HFF-Myc (cell line): ENCODE measurements at regions not wholly inside any gene's neighbourhood (a gene's known extent, or its start where the extent isn't known, plus 50 kb on each side); places are given as distances from the start of the nearest gene placed in this dataset.
A peak's percentile ranks its signal among the peaks of the same experiment; 100 is the strongest.

Source experiments
- DNase-seq: peaks from one replicate; pipeline ENCODE4 v3.0.0-alpha.2; 2011; ENCODE audit warnings: low read depth; ENCODE audit errors: extremely low read depth
- H3K4me3 ChIP-seq: replicated peaks from 2 replicates; pipeline ENCODE4 v1.5.1; 2011; ENCODE audit warnings: low read depth, mild to moderate bottlenecking, control low read depth, low read length
- TF ChIP-seq, protein P1 (sequence below): IDR thresholded peaks from 2 replicates; pipeline ENCODE4 v1.5.1; 2012; ENCODE audit warnings: mild to moderate bottlenecking, low read depth, low read length, control low read depth; ENCODE audit errors: missing control alignments

DNA sequence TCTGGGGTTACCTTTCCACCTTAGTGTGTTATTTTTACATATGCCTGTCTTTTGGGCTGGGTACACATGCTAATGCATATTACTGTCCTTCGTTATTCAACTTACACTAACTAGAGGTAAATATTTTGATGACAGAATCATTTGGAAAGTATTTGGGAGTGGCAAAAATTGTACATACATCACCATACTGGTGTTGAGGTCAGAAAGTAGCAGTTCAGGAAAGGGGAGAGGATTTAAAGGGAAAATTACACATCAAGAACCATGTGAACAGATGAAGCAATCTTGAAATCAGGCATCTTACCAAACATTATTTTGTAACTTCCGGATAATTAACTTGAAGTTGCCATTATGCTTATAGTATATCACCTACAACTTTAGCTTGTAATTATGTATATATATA, 379.7 kb downstream of the RND3 start:
- TF ChIP-seq, protein P1, sequence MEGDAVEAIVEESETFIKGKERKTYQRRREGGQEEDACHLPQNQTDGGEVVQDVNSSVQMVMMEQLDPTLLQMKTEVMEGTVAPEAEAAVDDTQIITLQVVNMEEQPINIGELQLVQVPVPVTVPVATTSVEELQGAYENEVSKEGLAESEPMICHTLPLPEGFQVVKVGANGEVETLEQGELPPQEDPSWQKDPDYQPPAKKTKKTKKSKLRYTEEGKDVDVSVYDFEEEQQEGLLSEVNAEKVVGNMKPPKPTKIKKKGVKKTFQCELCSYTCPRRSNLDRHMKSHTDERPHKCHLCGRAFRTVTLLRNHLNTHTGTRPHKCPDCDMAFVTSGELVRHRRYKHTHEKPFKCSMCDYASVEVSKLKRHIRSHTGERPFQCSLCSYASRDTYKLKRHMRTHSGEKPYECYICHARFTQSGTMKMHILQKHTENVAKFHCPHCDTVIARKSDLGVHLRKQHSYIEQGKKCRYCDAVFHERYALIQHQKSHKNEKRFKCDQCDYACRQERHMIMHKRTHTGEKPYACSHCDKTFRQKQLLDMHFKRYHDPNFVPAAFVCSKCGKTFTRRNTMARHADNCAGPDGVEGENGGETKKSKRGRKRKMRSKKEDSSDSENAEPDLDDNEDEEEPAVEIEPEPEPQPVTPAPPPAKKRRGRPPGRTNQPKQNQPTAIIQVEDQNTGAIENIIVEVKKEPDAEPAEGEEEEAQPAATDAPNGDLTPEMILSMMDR: no peak
- no peak for DNase-seq
- no peak overlapping the region for H3K4me3 ChIP-seq

DNA sequence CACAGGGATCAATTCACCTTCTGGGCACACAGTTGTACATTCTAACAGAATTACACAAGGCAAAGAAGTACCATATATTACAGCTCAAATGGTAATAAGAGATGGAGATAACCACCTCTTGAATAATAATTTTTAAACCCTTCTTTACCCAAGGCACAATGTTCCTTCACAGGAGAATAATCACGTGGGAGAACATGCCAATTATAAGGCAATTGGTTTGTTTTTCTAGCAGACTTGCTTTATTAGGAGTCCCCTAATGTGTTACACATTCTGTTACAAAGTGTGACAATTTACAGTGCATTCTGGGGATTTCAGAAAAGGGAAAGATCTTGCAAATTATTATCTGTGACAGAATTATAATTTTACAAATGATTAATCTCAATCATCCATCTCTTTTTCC, 380.3 kb downstream of the RND3 start:
- TF ChIP-seq, protein P1: no peak

GRCh38 chr2:150101947-150102346, 385.5 kb downstream of the RND3 start:
- TF ChIP-seq, protein P1: no peak
- no peak for DNase-seq

More for the DNA sequence above, 380.3 kb downstream of the RND3 start:
- DNase-seq: no peak
- H3K4me3 ChIP-seq: no peak overlapping the region

DNA sequence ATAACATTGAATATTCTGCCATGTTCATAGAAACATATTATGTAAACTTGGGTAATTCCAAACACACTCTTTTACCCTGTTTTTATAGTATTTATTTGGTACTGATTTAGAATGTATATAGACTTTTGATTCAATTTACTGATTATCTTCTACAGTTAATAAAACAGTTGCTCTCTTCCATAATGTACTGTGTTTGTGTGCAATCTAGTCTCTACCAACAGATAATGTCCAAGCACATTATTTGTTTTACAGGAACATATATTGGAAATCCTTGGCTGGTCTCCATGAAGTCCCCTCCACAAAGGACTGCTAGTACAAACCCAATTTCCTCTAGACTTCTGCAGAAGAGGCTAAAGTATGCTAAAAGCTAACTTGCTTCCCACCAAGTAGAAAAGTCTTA, 386.6 kb downstream of the RND3 start:
- H3K4me3 ChIP-seq: no peak overlapping the region
- TF ChIP-seq, protein P1: no peak
- no peak for DNase-seq

More at GRCh38 chr2:150101947-150102346, 385.5 kb downstream of the RND3 start:
- H3K4me3 ChIP-seq: no peak overlapping the region

DNA sequence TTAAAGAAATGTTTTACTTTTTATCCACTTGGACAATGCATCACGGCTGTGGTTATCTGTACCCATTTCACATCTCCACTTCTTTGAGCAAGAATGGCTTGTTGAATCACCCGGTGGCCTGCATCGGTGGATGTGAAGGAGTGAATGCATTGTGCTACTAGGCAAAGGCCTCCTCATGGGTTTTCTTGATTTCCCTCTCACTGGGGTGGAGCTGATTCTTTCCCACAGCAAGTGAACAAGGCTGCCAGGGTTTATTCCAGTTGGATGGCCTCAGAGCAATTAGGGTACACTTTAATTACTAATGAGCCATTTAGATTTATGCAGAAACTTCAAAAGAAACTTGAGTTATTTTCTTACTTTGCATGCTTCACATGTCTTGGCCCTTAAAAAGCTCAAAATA, 387.1 kb downstream of the RND3 start:
- no peak overlapping the region for H3K4me3 ChIP-seq
- TF ChIP-seq, protein P1: no peak
- no peak for DNase-seq

- TF ChIP-seq, protein P1: no peak
Observed at GRCh38 chr2:150099805-150100204, 387.7 kb downstream of the RND3 start.

DNA sequence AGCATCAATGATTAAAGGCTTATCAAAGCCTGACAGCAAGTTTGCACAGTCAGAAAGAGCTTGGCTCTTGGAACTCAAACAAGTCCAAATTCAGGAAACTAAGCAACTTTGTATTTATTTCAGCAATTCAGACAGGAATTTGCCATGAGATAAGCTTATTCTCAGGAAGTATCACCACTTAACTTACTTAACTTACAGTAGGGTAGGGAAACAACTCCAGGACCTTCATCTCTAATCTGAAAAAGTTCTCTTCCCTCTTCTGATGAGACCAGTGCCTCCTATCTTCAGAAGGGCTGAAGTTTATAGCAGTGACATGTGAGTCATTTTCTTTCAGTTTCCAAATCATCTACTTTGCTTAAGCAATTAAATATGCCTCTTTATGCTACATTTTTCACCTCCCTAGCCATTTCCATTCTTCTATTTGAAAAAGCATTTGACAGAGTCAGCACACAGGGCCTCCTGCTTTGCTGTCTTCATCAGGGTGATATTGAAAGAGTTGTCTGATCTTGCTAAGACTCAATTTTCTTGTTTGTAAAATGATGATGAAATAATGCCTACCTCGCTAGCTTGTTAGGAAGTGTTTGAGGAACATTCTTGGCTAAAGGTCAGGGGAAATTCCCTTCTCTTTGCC, 389.5 kb downstream of the RND3 start:
- no peak for DNase-seq
- H3K4me3 ChIP-seq: no peak overlapping the region
- TF ChIP-seq, protein P1: peak; percentile 12

More at GRCh38 chr2:150099805-150100204, 387.7 kb downstream of the RND3 start:
- no peak for DNase-seq
- no peak overlapping the region for H3K4me3 ChIP-seq
